ENCODE measurements at regions not wholly inside any gene's neighbourhood (a gene's known extent, or its start where the extent isn't known, plus 50 kb on each side); places are given as distances from the start of the nearest gene placed in this dataset.
"Not testable (repeated sequence)": the region's sequence is repeated elsewhere in the genome, so short reads cannot be mapped to it uniquely, and the experiment has no call there.

GRCh38 chr13:87570669-87571068 lies 100.5 kb upstream of the SLITRK5 start:
- TF ChIP-seq CTCF (IDR thresholded peaks at IDR 0.05; ENCODE audit: insufficient read depth, low read depth, low read length, missing control alignments), result no peak

GRCh38 chr13:87582399-87582798 lies 88.8 kb upstream of the SLITRK5 start:
- H3K4me3 ChIP-seq (ENCODE audit: low read length), result no peak overlapping the region
- TF ChIP-seq CTCF (IDR thresholded peaks at IDR 0.05; ENCODE audit: insufficient read depth, low read depth, low read length, missing control alignments), result no peak
- DNase-seq (ENCODE audit: low read depth), result no peak

More at GRCh38 chr13:87570669-87571068, 100.5 kb upstream of the SLITRK5 start:
- H3K4me3 ChIP-seq (ENCODE audit: low read length), result no peak overlapping the region
- no peak for DNase-seq (ENCODE audit: low read depth)

GRCh38 chr13:87590518-87590917 lies 80.7 kb upstream of the SLITRK5 start:
- no peak overlapping the region for H3K4me3 ChIP-seq (ENCODE audit: low read length)
- TF ChIP-seq CTCF (IDR thresholded peaks at IDR 0.05; ENCODE audit: insufficient read depth, low read depth, low read length, missing control alignments), result no peak
- DNase-seq (ENCODE audit: low read depth), result no peak

GRCh38 chr13:87604437-87604836 lies 66.7 kb upstream of the SLITRK5 start:
- H3K4me3 ChIP-seq (ENCODE audit: low read length); DNase-seq (ENCODE audit: low read depth): not testable (repeated sequence)

- DNase-seq (ENCODE audit: low read depth), result peak; percentile 3
- H3K4me3 ChIP-seq (ENCODE audit: low read length), result no peak overlapping the region
- TF ChIP-seq CTCF (IDR thresholded peaks at IDR 0.05; ENCODE audit: insufficient read depth, low read depth, low read length, missing control alignments), result no peak
Observed at GRCh38 chr13:87607266-87607665, 63.9 kb upstream of the SLITRK5 start.

- TF ChIP-seq CTCF (IDR thresholded peaks at IDR 0.05; ENCODE audit: insufficient read depth, low read depth, low read length, missing control alignments), result no peak
- no peak for DNase-seq (ENCODE audit: low read depth)
- no peak overlapping the region for H3K4me3 ChIP-seq (ENCODE audit: low read length)
Observed at GRCh38 chr13:87614276-87614675, 56.9 kb upstream of the SLITRK5 start.
